ENCODE measurements at regions not wholly inside any gene's neighbourhood (a gene's known extent, or its start where the extent isn't known, plus 50 kb on each side); places are given as distances from the start of the nearest gene placed in this dataset.

DNA sequence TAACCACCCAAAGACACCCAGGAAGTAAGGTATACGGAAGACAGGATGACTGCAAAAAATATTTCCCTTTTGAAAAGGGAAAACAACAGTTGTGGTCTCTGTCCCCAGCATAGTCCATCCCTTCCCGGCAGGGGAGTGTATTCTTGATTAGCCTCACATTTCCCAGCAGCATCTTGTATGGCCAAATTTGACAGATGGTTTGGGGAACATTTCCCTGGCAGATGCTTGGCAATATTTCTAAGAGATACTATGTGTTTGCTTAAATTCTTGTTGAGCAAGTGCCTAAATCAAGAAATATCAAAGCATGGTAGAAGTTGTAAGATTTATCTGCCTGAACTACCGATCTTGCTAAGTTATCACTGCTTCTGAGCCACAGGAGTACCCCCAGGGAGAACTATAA, 56.9 kb upstream of the TPK1 start:
- TF ChIP-seq, protein P1, sequence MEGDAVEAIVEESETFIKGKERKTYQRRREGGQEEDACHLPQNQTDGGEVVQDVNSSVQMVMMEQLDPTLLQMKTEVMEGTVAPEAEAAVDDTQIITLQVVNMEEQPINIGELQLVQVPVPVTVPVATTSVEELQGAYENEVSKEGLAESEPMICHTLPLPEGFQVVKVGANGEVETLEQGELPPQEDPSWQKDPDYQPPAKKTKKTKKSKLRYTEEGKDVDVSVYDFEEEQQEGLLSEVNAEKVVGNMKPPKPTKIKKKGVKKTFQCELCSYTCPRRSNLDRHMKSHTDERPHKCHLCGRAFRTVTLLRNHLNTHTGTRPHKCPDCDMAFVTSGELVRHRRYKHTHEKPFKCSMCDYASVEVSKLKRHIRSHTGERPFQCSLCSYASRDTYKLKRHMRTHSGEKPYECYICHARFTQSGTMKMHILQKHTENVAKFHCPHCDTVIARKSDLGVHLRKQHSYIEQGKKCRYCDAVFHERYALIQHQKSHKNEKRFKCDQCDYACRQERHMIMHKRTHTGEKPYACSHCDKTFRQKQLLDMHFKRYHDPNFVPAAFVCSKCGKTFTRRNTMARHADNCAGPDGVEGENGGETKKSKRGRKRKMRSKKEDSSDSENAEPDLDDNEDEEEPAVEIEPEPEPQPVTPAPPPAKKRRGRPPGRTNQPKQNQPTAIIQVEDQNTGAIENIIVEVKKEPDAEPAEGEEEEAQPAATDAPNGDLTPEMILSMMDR (IDR thresholded peaks at IDR 0.05), result no peak
- no peak for TF ChIP-seq POLR2AphosphoS5 (IDR thresholded peaks at IDR 0.05; ENCODE audit: insufficient read depth in 1 of 2, low read depth in 1 of 2)
- no peak for TF ChIP-seq POLR2A (IDR thresholded peaks at IDR 0.05)
